Suprapubic skin (tissue), 4 donors: ENCODE measurements at regions not wholly inside any gene's neighbourhood (a gene's known extent, or its start where the extent isn't known, plus 50 kb on each side); places are given as distances from the start of the nearest gene placed in this dataset.

ENCODE experiments used
- DNase-seq, 2 donors: peaks; one replicate each; pipeline ENCODE4 v3.0.0-alpha.2; 2019; ENCODE audit warnings: low spot score in 2 of 2
- H3K27ac ChIP-seq: fragments of 200-600 bp; sonication (generic); one replicate; pipeline ENCODE4 v1.5.1; 2019
- H3K27me3 ChIP-seq: fragments of 200-600 bp; sonication (generic); one replicate; pipeline ENCODE4 v1.5.1; 2019
- H3K36me3 ChIP-seq: fragments of 200-600 bp; sonication (generic); one replicate; pipeline ENCODE4 v1.5.1; 2019
- H3K4me1 ChIP-seq: fragments of 200-600 bp; sonication (generic); one replicate; pipeline ENCODE4 v1.5.1; 2019
- H3K4me3 ChIP-seq: fragments of 200-600 bp; sonication (generic); one replicate; pipeline ENCODE4 v1.5.1; 2019; ENCODE audit warnings: mild to moderate bottlenecking
- H3K9me3 ChIP-seq: fragments of 200-600 bp; sonication (generic); one replicate; pipeline ENCODE4 v1.5.1; 2019
- CTCF ChIP-seq, 2 donors: fragments of 200-600 bp in 1 of 2; fragments of 450-650 bp in 1 of 2; sonication (generic) in 1 of 2; IDR thresholded peaks; one replicate each; pipeline ENCODE4 v1.5.1; 2016 to 2019; ENCODE audit warnings: antibody characterized with exemption in 2 of 2, mild to moderate bottlenecking in 1 of 2, moderate library complexity in 1 of 2
- EP300 ChIP-seq: sonication (generic); formaldehyde crosslinking; IDR thresholded peaks from one replicate; pipeline ENCODE4 v1.6.1; 2017; ENCODE audit warnings: antibody characterized with exemption
- POLR2A ChIP-seq, 2 donors: fragments of 450-650 bp; IDR thresholded peaks; one replicate each; pipeline ENCODE4 v1.6.1; 2017; ENCODE audit warnings: antibody characterized with exemption in 2 of 2, mild to moderate bottlenecking in 2 of 2, moderate library complexity in 2 of 2
- POLR2AphosphoS5 ChIP-seq, 3 donors: sonication (generic); formaldehyde crosslinking; IDR thresholded peaks; one replicate each; pipeline ENCODE4 v1.6.1; 2017; ENCODE audit warnings: antibody characterized with exemption in 3 of 3
- WGBS: methylation state at CpG from one replicate; pipeline ENCODE4 v1.1.5; 2018; 5-methylcytosine and 5-hydroxymethylcytosine counted together

- no peaks in the 10 kb centered on the region for H3K27me3 ChIP-seq
- no peaks in the 10 kb centered on the region for H3K36me3 ChIP-seq
- no peak overlapping the region for H3K4me3 ChIP-seq
- no peaks in the 10 kb centered on the region for H3K9me3 ChIP-seq
- WGBS, result 82% methylated on average over 3 of the region's 3 CpGs
- DNase-seq, result no peak
- H3K4me1 ChIP-seq, result no peaks in the 10 kb centered on the region
- H3K27ac ChIP-seq, result no peak overlapping the region
- TF ChIP-seq CTCF (IDR thresholded peaks at IDR 0.05) (no peak), POLR2AphosphoS5 (IDR thresholded peaks at IDR 0.05) (no peak), EP300 (no peak), POLR2A (IDR thresholded peaks at IDR 0.05) (no peak)
These were observed 378.0 kb upstream of the PRMT6 start for GRCh38 chr1:106678279-106679050.

GRCh38 chr1:106680216-106680615 lies 376.3 kb upstream of the PRMT6 start:
- no peak overlapping the region for H3K4me3 ChIP-seq
- no peaks in the 10 kb centered on the region for H3K27me3 ChIP-seq
- H3K27ac ChIP-seq, result no peak overlapping the region
- TF ChIP-seq POLR2A (IDR thresholded peaks at IDR 0.05), result no peak
- TF ChIP-seq EP300, result no peak
- TF ChIP-seq CTCF (IDR thresholded peaks at IDR 0.05), result no peak
- TF ChIP-seq POLR2AphosphoS5 (IDR thresholded peaks at IDR 0.05), result no peak
- H3K36me3 ChIP-seq, result no peaks in the 10 kb centered on the region
- 73% methylated on average over 1 of the region's 1 CpG for WGBS
- no peaks in the 10 kb centered on the region for H3K4me1 ChIP-seq
- H3K9me3 ChIP-seq, result no peaks in the 10 kb centered on the region
- no peak for DNase-seq

GRCh38 chr1:106680776-106681344 lies 375.6 kb upstream of the PRMT6 start:
- no peak for DNase-seq
- no peaks in the 10 kb centered on the region for H3K4me1 ChIP-seq
- TF ChIP-seq POLR2A (IDR thresholded peaks at IDR 0.05) (no peak), EP300 (no peak), POLR2AphosphoS5 (IDR thresholded peaks at IDR 0.05) (no peak), CTCF (IDR thresholded peaks at IDR 0.05) (no peak)
- H3K27ac ChIP-seq, result no peak overlapping the region
- WGBS, result 36% methylated on average over 4 of the region's 4 CpGs
- H3K9me3 ChIP-seq, result no peaks in the 10 kb centered on the region
- no peak overlapping the region for H3K4me3 ChIP-seq
- no peaks in the 10 kb centered on the region for H3K36me3 ChIP-seq
- no peaks in the 10 kb centered on the region for H3K27me3 ChIP-seq

GRCh38 chr1:106681939-106682522 lies 374.4 kb upstream of the PRMT6 start:
- Histone ChIP-seq H3K4me1 (no peaks in the 10 kb centered on the region), H3K9me3 (no peaks in the 10 kb centered on the region), H3K4me3 (no peak overlapping the region), H3K36me3 (no peaks in the 10 kb centered on the region), H3K27ac (no peak overlapping the region), H3K27me3 (no peaks in the 10 kb centered on the region)
- 74% methylated on average over 3 of the region's 3 CpGs for WGBS
- DNase-seq, result no peak
- TF ChIP-seq CTCF (IDR thresholded peaks at IDR 0.05), result no peak
- TF ChIP-seq POLR2A (IDR thresholded peaks at IDR 0.05), result no peak
- TF ChIP-seq POLR2AphosphoS5 (IDR thresholded peaks at IDR 0.05), result no peak
- no peak for TF ChIP-seq EP300

- no peak for DNase-seq
- no peaks in the 10 kb centered on the region for H3K9me3 ChIP-seq
- H3K4me3 ChIP-seq, result no peak overlapping the region
- H3K27me3 ChIP-seq, result no peaks in the 10 kb centered on the region
- TF ChIP-seq CTCF (IDR thresholded peaks at IDR 0.05) (no peak), POLR2A (IDR thresholded peaks at IDR 0.05) (no peak), EP300 (no peak), POLR2AphosphoS5 (IDR thresholded peaks at IDR 0.05) (no peak)
- no peak overlapping the region for H3K27ac ChIP-seq
- 25% methylated on average over 3 of the region's 3 CpGs for WGBS
- no peaks in the 10 kb centered on the region for H3K4me1 ChIP-seq
- H3K36me3 ChIP-seq, result no peaks in the 10 kb centered on the region
These were observed 368.0 kb upstream of the PRMT6 start for GRCh38 chr1:106688446-106688845.
